ENCODE measurements at regions not wholly inside any gene's neighbourhood (a gene's known extent, or its start where the extent isn't known, plus 50 kb on each side); places are given as distances from the start of the nearest gene placed in this dataset.

DNA sequence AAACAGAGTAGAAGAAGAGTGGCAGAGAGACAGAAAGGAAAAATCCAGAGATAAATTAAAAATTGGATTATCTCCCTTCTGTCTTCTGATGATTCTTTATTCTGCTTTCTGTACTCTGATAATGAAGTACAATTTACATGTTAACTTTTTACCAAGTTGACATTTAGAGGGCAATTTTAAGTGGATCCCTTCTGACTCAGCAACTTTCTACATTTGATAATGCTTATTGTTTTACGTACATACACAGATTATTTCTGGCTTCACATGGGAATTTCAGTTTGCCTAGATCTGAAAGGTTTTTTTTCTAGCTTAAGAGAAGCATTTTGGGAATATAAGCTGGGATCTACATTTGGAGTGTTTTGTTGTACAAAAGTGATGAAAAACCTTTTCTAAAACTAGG is 491.3 kb downstream of the OTOL1 start:
- TF ChIP-seq TCF12 (IDR thresholded peaks at IDR 0.05; ENCODE audit: low read depth) (no peak), FOXM1 (IDR thresholded peaks at IDR 0.05; ENCODE audit: borderline replicate concordance, low read depth) (no peak), ZBTB7A (IDR thresholded peaks at IDR 0.05; ENCODE audit: low read depth) (no peak), EP300 (IDR thresholded peaks at IDR 0.05; ENCODE audit: borderline replicate concordance) (no peak), TAF1 (IDR thresholded peaks at IDR 0.05; ENCODE audit: low read depth) (no peak), TEAD4 (IDR thresholded peaks at IDR 0.05) (no peak), CREB1 (IDR thresholded peaks at IDR 0.05; ENCODE audit: low read depth) (no peak), YY1 (IDR thresholded peaks at IDR 0.05; ENCODE audit: low read depth) (no peak), CEBPB (IDR thresholded peaks at IDR 0.05) (no peak), NFIC (IDR thresholded peaks at IDR 0.05) (no peak), EGR1 (IDR thresholded peaks at IDR 0.05) (no peak), RAD21 (IDR thresholded peaks at IDR 0.05; ENCODE audit: low read depth) (no peak)
- TF ChIP-seq, protein P1, sequence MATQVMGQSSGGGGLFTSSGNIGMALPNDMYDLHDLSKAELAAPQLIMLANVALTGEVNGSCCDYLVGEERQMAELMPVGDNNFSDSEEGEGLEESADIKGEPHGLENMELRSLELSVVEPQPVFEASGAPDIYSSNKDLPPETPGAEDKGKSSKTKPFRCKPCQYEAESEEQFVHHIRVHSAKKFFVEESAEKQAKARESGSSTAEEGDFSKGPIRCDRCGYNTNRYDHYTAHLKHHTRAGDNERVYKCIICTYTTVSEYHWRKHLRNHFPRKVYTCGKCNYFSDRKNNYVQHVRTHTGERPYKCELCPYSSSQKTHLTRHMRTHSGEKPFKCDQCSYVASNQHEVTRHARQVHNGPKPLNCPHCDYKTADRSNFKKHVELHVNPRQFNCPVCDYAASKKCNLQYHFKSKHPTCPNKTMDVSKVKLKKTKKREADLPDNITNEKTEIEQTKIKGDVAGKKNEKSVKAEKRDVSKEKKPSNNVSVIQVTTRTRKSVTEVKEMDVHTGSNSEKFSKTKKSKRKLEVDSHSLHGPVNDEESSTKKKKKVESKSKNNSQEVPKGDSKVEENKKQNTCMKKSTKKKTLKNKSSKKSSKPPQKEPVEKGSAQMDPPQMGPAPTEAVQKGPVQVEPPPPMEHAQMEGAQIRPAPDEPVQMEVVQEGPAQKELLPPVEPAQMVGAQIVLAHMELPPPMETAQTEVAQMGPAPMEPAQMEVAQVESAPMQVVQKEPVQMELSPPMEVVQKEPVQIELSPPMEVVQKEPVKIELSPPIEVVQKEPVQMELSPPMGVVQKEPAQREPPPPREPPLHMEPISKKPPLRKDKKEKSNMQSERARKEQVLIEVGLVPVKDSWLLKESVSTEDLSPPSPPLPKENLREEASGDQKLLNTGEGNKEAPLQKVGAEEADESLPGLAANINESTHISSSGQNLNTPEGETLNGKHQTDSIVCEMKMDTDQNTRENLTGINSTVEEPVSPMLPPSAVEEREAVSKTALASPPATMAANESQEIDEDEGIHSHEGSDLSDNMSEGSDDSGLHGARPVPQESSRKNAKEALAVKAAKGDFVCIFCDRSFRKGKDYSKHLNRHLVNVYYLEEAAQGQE (IDR thresholded peaks at IDR 0.05; ENCODE audit: low read depth), result no peak
- TF ChIP-seq, protein P2, sequence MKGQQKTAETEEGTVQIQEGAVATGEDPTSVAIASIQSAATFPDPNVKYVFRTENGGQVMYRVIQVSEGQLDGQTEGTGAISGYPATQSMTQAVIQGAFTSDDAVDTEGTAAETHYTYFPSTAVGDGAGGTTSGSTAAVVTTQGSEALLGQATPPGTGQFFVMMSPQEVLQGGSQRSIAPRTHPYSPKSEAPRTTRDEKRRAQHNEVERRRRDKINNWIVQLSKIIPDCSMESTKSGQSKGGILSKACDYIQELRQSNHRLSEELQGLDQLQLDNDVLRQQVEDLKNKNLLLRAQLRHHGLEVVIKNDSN (IDR thresholded peaks at IDR 0.05), result no peak
- TF ChIP-seq, protein P3, sequence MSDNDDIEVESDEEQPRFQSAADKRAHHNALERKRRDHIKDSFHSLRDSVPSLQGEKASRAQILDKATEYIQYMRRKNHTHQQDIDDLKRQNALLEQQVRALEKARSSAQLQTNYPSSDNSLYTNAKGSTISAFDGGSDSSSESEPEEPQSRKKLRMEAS (IDR thresholded peaks at IDR 0.05), result no peak

DNA sequence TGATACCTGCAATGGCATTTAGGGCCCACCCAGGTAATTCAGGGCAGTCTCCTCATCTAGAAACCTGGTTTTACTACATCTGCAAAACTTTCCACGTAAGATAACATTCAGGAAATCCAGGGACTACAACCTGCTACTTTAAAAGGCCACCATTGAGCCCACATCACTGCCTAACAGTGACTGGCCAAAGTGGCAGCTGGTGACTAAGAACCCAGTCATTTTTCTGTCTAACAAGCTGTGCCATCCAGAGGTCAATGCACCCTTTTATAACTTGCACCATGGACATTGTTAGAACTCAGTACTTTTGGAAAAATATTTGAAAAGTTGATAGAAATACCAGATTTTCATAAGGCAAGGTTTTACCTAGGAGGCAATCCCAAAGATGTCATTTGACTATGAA is 492.4 kb downstream of the OTOL1 start:
- no peak for TF ChIP-seq TCF12 (IDR thresholded peaks at IDR 0.05; ENCODE audit: low read depth)
- no peak for TF ChIP-seq CEBPB (IDR thresholded peaks at IDR 0.05)
- TF ChIP-seq NFIC (IDR thresholded peaks at IDR 0.05), result no peak
- TF ChIP-seq EP300 (IDR thresholded peaks at IDR 0.05; ENCODE audit: borderline replicate concordance), result no peak

DNA sequence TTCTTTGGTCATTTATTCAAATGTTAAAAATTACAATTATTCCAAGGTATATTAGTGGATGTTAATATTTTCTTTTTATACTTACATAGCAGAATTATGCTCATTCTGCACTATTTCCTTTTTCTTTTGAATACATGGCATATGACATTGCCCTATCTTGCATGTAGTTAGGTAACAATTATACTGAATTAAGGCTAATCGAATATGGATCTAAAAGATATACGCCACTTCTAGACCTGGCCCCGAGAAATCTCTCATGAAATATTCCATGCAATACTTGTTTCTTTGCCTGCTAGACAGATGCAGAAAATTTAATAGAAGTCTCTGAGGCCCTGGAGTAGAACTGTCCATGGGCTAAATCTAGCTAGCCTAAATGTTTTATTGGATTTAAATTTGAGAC is 493.4 kb downstream of the OTOL1 start:
- TF ChIP-seq FOXM1 (IDR thresholded peaks at IDR 0.05; ENCODE audit: borderline replicate concordance, low read depth), result no peak
- no peak for TF ChIP-seq CREB1 (IDR thresholded peaks at IDR 0.05; ENCODE audit: low read depth)
- no peak for TF ChIP-seq TCF12 (IDR thresholded peaks at IDR 0.05; ENCODE audit: low read depth)
- TF ChIP-seq, protein P2 (IDR thresholded peaks at IDR 0.05), result no peak

DNA sequence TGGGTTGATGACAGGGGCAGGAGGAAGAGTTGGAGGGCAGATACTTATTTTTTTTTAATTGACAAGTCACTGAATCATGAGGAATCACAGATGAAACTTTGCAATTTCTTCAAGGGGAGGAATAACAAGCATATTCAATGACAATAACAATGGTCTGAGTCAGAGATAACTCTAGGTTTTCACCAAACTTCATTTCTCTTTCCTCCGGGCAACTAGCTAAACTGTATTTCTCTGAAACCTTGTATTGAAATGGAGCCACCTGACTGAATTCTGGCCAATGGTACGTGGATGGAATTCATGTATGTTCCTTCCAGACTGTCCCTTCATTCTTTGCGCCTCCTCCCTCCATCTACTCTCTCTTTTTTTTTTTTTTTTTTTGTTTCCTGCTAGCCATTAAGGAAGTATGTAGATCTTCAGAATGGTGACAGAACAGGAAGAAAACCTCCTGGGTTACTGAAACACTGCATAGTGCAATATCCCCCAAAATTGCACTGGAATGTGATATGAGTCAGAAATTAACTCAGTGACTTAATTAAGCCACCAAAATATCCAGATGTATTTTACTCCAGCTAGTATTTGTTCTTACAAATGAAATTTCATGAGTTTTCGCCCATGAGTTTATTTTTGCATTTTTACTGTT is 495.4 kb downstream of the OTOL1 start:
- no peak for TF ChIP-seq EP300 (IDR thresholded peaks at IDR 0.05; ENCODE audit: borderline replicate concordance)
- no peak for TF ChIP-seq NFIC (IDR thresholded peaks at IDR 0.05)
- no peak for TF ChIP-seq RAD21 (IDR thresholded peaks at IDR 0.05; ENCODE audit: low read depth)
- no peak for TF ChIP-seq CEBPB (IDR thresholded peaks at IDR 0.05)
- TF ChIP-seq, protein P3 (IDR thresholded peaks at IDR 0.05), result no peak
- TF ChIP-seq, protein P2 (IDR thresholded peaks at IDR 0.05), result no peak
- no peak for TF ChIP-seq EGR1 (IDR thresholded peaks at IDR 0.05)
- TF ChIP-seq FOXM1 (IDR thresholded peaks at IDR 0.05; ENCODE audit: borderline replicate concordance, low read depth), result no peak
- TF ChIP-seq CREB1 (IDR thresholded peaks at IDR 0.05; ENCODE audit: low read depth), result no peak
- no peak for TF ChIP-seq TAF1 (IDR thresholded peaks at IDR 0.05; ENCODE audit: low read depth)

DNA sequence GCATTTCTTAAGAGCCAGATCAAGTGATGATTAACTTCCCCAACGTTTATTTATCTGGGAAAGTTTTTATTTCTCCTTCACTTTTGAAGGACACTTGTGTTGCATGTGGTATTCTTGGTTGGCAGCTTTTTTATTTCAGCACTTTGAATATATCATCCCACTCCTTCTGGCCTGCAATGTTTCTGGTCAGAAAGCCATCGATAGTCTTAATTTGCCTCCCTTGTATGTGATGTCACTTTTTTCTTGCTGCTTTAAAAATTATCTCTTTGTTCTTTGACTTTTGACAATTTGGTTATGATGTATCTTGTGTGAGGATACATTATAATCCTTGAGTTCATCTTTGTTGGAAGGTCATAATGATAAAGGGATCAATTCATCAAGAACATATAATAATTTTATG is 503.2 kb downstream of the OTOL1 start:
- TF ChIP-seq YY1 (IDR thresholded peaks at IDR 0.05; ENCODE audit: low read depth), result no peak
- TF ChIP-seq FOXM1 (IDR thresholded peaks at IDR 0.05; ENCODE audit: borderline replicate concordance, low read depth), result no peak
- TF ChIP-seq, protein P1 (IDR thresholded peaks at IDR 0.05; ENCODE audit: low read depth), result no peak
- TF ChIP-seq NFIC (IDR thresholded peaks at IDR 0.05), result no peak
- TF ChIP-seq ZBTB7A (IDR thresholded peaks at IDR 0.05; ENCODE audit: low read depth), result no peak
- no peak for TF ChIP-seq EP300 (IDR thresholded peaks at IDR 0.05; ENCODE audit: borderline replicate concordance)
- no peak for TF ChIP-seq TEAD4 (IDR thresholded peaks at IDR 0.05)
- TF ChIP-seq CREB1 (IDR thresholded peaks at IDR 0.05; ENCODE audit: low read depth), result no peak

DNA sequence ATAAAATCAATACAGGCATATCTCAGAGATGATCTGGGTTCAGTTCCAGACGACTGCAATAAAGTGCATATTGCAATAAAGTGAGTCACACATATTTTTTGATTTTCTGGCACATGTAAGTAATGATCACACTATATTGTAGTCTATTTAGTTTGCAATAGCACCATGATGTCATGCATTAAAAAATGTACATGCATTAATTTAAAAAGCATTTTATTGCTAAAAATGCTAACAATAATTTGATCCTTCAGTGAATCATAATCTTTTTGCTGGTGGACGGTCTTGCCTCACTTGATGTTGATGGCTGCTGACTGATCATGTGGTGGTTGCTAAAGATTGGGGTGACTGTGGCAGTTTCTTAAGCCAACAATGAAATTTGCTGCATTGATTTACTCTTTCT is 511.1 kb downstream of the OTOL1 start:
- TF ChIP-seq TCF12 (IDR thresholded peaks at IDR 0.05; ENCODE audit: low read depth) (no peak), RAD21 (IDR thresholded peaks at IDR 0.05; ENCODE audit: low read depth) (no peak), CEBPB (IDR thresholded peaks at IDR 0.05) (no peak), YY1 (IDR thresholded peaks at IDR 0.05; ENCODE audit: low read depth) (no peak)
